AG09309 (cell line): ENCODE measurements at regions not wholly inside any gene's neighbourhood (a gene's known extent, or its start where the extent isn't known, plus 50 kb on each side); places are given as distances from the start of the nearest gene placed in this dataset.

Experiments
- DNase-seq: peaks from one replicate; pipeline ENCODE4 v3.0.0-alpha.2; 2010; ENCODE audit warnings: low read depth
- H3K4me3 ChIP-seq: 2 replicates; pipeline ENCODE4 v1.5.1; 2011; ENCODE audit warnings: mild to moderate bottlenecking, low read depth, low read length, moderate library complexity; ENCODE audit not compliant: control insufficient read depth
- CTCF ChIP-seq: IDR thresholded peaks from 2 replicates; pipeline ENCODE4 v1.5.1; 2011; ENCODE audit warnings: mild to moderate bottlenecking, low read depth, low read length, inconsistent platforms; ENCODE audit not compliant: insufficient read depth, control insufficient read depth; ENCODE audit errors: missing control alignments

GRCh38 chr14:62373944-62374343 is 611.7 kb downstream of the SNAPC1 start:
- DNase-seq, result no peak
- no peak for TF ChIP-seq CTCF
- H3K4me3 ChIP-seq, result no peak overlapping the region

- H3K4me3 ChIP-seq, result no peak overlapping the region
- DNase-seq, result no peak
- no peak for TF ChIP-seq CTCF
These were observed 615.8 kb downstream of the SNAPC1 start for GRCh38 chr14:62378057-62378456.

- no peak for TF ChIP-seq CTCF
- no peak for DNase-seq
These were observed 619.3 kb downstream of the SNAPC1 start for GRCh38 chr14:62381311-62382070.

GRCh38 chr14:62409169-62409568 is 636.1 kb downstream of the KCNH5 start:
- TF ChIP-seq CTCF, result no peak
- H3K4me3 ChIP-seq, result no peak overlapping the region
- no peak for DNase-seq

More at GRCh38 chr14:62381311-62382070, 619.3 kb downstream of the SNAPC1 start:
- no peak overlapping the region for H3K4me3 ChIP-seq

- no peak for TF ChIP-seq CTCF
- H3K4me3 ChIP-seq, result no peak overlapping the region
- no peak for DNase-seq
These were observed 635.5 kb downstream of the KCNH5 start for GRCh38 chr14:62409626-62410300.

GRCh38 chr14:62420847-62421246 is 624.4 kb downstream of the KCNH5 start:
- no peak for TF ChIP-seq CTCF
- no peak overlapping the region for H3K4me3 ChIP-seq
- DNase-seq, result no peak
